SK-N-SH treated with all-trans-retinoic acid at 6 μM for 48 hours (cell line): ENCODE measurements at regions not wholly inside any gene's neighbourhood (a gene's known extent, or its start where the extent isn't known, plus 50 kb on each side); places are given as distances from the start of the nearest gene placed in this dataset.

Experiments
- ATAC-seq: fragments of 200-7000 bp; cut with Tn5 transposase; 3 replicates; pipeline ENCODE4 v1.9.1; 2020; ENCODE audit warnings: mild to moderate bottlenecking, moderate library complexity
- ARNTL ChIP-seq: fragments of 450-650 bp; formaldehyde crosslinking; IDR thresholded peaks from 2 replicates; pipeline ENCODE4 v1.5.0; 2020; ENCODE audit warnings: low read depth, mild to moderate bottlenecking, moderate library complexity, borderline replicate concordance
- BACH2 ChIP-seq: fragments of 250-450 bp; sonication (Bioruptor Pico); IDR thresholded peaks from 2 replicates; pipeline ENCODE4 v1.9.0; 2021; ENCODE audit warnings: mild to moderate bottlenecking, borderline replicate concordance
- CSDC2 ChIP-seq: fragments of 250-450 bp; sonication (Bioruptor Pico); IDR thresholded peaks from 2 replicates; pipeline ENCODE4 v1.5.0; 2020; ENCODE audit warnings: mild to moderate bottlenecking, moderate library complexity
- ESRRG ChIP-seq: fragments of 250-450 bp; sonication (Bioruptor Pico); IDR thresholded peaks from 2 replicates; pipeline ENCODE4 v1.6.1; 2021; ENCODE audit warnings: mild to moderate bottlenecking
- ISL1 ChIP-seq: fragments of 250-450 bp; sonication (Bioruptor Pico); IDR thresholded peaks from 2 replicates; pipeline ENCODE4 v2.1.2; 2022; ENCODE audit warnings: mild to moderate bottlenecking, moderate library complexity
- OSR1 ChIP-seq: fragments of 250-450 bp; sonication (Bioruptor Pico); IDR thresholded peaks from 2 replicates; pipeline ENCODE4 v1.8.0; 2022; ENCODE audit warnings: moderate library complexity, mild to moderate bottlenecking, inconsistent platforms
- PPARA ChIP-seq: fragments of 250-450 bp; sonication (Bioruptor Pico); IDR thresholded peaks from 2 replicates; pipeline ENCODE4 v1.5.0; 2020; ENCODE audit warnings: mild to moderate bottlenecking, borderline replicate concordance
- RARB ChIP-seq: fragments of 250-450 bp; sonication (Bioruptor Pico); IDR thresholded peaks from 2 replicates; pipeline ENCODE4 v1.8.0; 2021; ENCODE audit warnings: mild to moderate bottlenecking, moderate library complexity
- SNAI2 ChIP-seq: fragments of 250-450 bp; sonication (Bioruptor Pico); IDR thresholded peaks from 2 replicates; pipeline ENCODE4 v1.5.0; 2020; ENCODE audit warnings: mild to moderate bottlenecking, moderate library complexity
- TCF4 ChIP-seq: fragments of 250-450 bp; sonication (Bioruptor Pico); IDR thresholded peaks from 2 replicates; pipeline ENCODE4 v1.8.0; 2021; ENCODE audit warnings: mild to moderate bottlenecking, moderate library complexity, borderline replicate concordance
- TOX ChIP-seq: fragments of 250-450 bp; sonication (Bioruptor Pico); IDR thresholded peaks from 2 replicates; pipeline ENCODE4 v1.8.0; 2021; ENCODE audit warnings: mild to moderate bottlenecking, moderate library complexity, borderline replicate concordance
- ZC3H10 ChIP-seq: fragments of 250-450 bp; sonication (Bioruptor Pico); IDR thresholded peaks from 2 replicates; pipeline ENCODE4 v1.5.1; 2021; ENCODE audit warnings: mild to moderate bottlenecking, moderate library complexity
- ZFP3 ChIP-seq: fragments of 250-450 bp; sonication (Bioruptor Pico); IDR thresholded peaks from 2 replicates; pipeline ENCODE4 v1.5.0; 2020; ENCODE audit warnings: mild to moderate bottlenecking, moderate library complexity
- ZFP30 ChIP-seq: fragments of 450-650 bp; formaldehyde crosslinking; IDR thresholded peaks from 2 replicates; pipeline ENCODE4 v1.5.0; 2022; ENCODE audit warnings: mild to moderate bottlenecking, moderate library complexity
- ZNF565 ChIP-seq: fragments of 450-650 bp; formaldehyde crosslinking; conservative IDR thresholded peaks from 2 replicates; pipeline ENCODE4 v1.5.0; 2020; ENCODE audit warnings: low read depth, mild to moderate bottlenecking, moderate library complexity
- TF ChIP-seq, protein P1 (sequence below): fragments of 250-450 bp; sonication (Bioruptor Pico); IDR thresholded peaks from 2 replicates; pipeline ENCODE4 v1.8.0; 2020; ENCODE audit warnings: mild to moderate bottlenecking, moderate library complexity, borderline replicate concordance
- TF ChIP-seq, protein P2 (sequence below): fragments of 250-450 bp; sonication (Bioruptor Pico); IDR thresholded peaks from 2 replicates; pipeline ENCODE4 v1.8.0; 2021; ENCODE audit warnings: low read depth, mild to moderate bottlenecking, moderate library complexity, borderline replicate concordance
- TF ChIP-seq, protein P3 (sequence below): fragments of 250-450 bp; sonication (Bioruptor Pico); IDR thresholded peaks from 2 replicates; pipeline ENCODE4 v1.5.1; 2021; ENCODE audit warnings: mild to moderate bottlenecking, moderate library complexity
- TF ChIP-seq, protein P4 (sequence below): fragments of 250-450 bp; sonication (Bioruptor Pico); IDR thresholded peaks from 2 replicates; pipeline ENCODE4 v1.5.1; 2020; ENCODE audit warnings: low read depth, mild to moderate bottlenecking, moderate library complexity
- TF ChIP-seq, protein P5 (sequence below): fragments of 250-450 bp; sonication (Bioruptor Pico); IDR thresholded peaks from 2 replicates; pipeline ENCODE4 v1.5.0; 2020; ENCODE audit warnings: mild to moderate bottlenecking, moderate library complexity

DNA sequence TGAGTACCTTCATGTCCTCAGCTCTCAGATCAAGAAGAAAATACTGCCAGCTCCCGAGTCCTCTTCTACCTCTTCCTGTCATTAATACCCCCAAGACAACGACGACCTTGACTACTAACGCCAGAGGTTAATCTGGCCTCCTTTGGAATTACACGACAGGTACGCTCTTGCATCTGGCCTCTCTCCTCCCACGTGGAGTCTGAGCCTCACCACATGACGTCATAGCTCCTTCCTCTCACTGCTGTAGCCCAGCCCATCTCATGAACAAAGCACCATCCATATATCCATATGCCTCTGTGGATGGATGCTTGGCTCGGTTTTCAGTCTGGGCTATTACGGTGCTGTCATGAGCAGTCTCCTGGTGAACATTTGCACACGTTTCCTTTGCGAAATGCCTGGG is 110.2 kb upstream of the TNRC6C start (continued):
- TF ChIP-seq, protein P1, sequence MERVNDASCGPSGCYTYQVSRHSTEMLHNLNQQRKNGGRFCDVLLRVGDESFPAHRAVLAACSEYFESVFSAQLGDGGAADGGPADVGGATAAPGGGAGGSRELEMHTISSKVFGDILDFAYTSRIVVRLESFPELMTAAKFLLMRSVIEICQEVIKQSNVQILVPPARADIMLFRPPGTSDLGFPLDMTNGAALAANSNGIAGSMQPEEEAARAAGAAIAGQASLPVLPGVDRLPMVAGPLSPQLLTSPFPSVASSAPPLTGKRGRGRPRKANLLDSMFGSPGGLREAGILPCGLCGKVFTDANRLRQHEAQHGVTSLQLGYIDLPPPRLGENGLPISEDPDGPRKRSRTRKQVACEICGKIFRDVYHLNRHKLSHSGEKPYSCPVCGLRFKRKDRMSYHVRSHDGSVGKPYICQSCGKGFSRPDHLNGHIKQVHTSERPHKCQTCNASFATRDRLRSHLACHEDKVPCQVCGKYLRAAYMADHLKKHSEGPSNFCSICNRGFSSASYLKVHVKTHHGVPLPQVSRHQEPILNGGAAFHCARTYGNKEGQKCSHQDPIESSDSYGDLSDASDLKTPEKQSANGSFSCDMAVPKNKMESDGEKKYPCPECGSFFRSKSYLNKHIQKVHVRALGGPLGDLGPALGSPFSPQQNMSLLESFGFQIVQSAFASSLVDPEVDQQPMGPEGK (CRISPR knock-in tag) = no peak

DNA sequence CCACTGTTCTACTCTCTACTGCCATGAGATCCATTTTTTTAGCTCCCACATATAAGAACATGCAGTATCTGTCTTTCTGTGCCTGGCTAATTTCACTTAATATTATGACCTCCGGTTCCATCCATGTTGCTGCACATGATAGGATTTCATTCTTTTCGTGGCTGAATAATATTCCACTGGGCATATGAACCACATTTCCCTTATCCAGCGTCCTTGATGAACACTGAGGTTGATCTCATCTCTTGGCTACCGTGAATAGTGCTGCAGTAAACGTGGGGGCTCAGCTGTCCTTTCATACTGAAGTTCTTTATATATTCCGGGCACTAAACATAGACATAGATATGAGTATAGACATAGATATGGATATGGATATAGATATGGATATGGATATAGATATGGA is 109.3 kb upstream of the TNRC6C start:
- TF ChIP-seq ZFP3 (CRISPR knock-in tag) (no peak), ESRRG (CRISPR knock-in tag) (no peak), ZC3H10 (CRISPR knock-in tag) (no peak), ZNF565 (CRISPR knock-in tag) (no peak)
- TF ChIP-seq, protein P2, sequence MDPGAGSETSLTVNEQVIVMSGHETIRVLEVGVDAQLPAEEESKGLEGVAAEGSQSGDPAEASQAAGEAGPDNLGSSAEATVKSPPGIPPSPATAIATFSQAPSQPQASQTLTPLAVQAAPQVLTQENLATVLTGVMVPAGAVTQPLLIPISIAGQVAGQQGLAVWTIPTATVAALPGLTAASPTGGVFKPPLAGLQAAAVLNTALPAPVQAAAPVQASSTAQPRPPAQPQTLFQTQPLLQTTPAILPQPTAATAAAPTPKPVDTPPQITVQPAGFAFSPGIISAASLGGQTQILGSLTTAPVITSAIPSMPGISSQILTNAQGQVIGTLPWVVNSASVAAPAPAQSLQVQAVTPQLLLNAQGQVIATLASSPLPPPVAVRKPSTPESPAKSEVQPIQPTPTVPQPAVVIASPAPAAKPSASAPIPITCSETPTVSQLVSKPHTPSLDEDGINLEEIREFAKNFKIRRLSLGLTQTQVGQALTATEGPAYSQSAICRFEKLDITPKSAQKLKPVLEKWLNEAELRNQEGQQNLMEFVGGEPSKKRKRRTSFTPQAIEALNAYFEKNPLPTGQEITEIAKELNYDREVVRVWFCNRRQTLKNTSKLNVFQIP (CRISPR knock-in tag) = no peak
- TF ChIP-seq, all 23 proteins: peak for 0
- ATAC-seq = no peak

DNA sequence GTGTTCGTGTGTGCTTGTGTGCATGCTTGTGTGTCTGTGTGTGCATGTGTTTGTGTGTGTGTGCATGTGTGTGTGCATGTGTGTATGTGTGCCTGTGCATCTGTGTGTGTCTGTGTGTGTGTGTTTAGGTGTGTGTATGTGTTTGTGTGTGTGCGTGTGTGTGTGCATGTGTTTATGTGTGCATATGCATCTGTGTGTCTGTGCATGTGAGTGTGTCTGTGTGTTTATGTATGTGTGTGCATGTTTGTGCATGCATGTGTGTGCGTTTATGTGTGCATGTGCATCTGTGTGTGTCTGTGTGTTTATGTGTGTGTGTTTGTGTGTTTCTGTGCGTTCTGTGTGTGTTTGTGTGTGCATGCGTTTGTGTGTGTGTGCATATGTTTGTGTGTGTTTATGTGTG is 106.6 kb upstream of the TNRC6C start:
- TF ChIP-seq TOX (CRISPR knock-in tag) (no peak), SNAI2 (no peak), ZNF565 (CRISPR knock-in tag) (no peak)
- TF ChIP-seq, protein P3, sequence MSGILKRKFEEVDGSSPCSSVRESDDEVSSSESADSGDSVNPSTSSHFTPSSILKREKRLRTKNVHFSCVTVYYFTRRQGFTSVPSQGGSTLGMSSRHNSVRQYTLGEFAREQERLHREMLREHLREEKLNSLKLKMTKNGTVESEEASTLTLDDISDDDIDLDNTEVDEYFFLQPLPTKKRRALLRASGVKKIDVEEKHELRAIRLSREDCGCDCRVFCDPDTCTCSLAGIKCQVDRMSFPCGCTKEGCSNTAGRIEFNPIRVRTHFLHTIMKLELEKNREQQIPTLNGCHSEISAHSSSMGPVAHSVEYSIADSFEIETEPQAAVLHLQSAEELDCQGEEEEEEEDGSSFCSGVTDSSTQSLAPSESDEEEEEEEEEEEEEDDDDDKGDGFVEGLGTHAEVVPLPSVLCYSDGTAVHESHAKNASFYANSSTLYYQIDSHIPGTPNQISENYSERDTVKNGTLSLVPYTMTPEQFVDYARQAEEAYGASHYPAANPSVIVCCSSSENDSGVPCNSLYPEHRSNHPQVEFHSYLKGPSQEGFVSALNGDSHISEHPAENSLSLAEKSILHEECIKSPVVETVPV (CRISPR knock-in tag) = no peak
- no peak for ATAC-seq

DNA sequence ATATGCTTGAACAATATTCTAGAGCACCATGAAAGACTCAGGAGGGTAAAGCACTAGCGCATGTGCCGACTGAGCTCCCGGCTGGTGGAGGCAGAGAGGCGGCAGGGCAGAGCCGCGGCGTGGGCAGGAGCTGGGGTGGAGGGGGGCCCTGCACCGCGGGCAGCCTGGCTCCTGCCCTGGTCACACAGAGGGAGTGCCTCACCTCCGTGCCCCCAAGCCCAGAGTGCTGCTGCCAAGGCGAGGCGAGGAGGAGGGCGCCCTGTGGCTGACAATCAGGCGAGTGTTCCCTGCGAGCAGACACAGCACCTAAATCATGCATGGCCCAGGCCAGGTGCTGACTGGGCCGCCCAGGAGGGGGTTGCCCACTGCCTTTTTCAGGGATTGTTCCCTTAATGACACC is 105.8 kb upstream of the TNRC6C start:
- TF ChIP-seq OSR1 (CRISPR knock-in tag) (no peak), ZFP30 (no peak), RARB (no peak), ARNTL (CRISPR knock-in tag) (no peak), ESRRG (CRISPR knock-in tag) (no peak), ISL1 (no peak), CSDC2 (CRISPR knock-in tag) (no peak), TCF4 (no peak), ZFP3 (CRISPR knock-in tag) (no peak), BACH2 (CRISPR knock-in tag) (no peak), ZC3H10 (CRISPR knock-in tag) (no peak), ZNF565 (CRISPR knock-in tag) (no peak), PPARA (CRISPR knock-in tag) (no peak)
- TF ChIP-seq, protein P3 (CRISPR knock-in tag) = no peak
- TF ChIP-seq, protein P1 (CRISPR knock-in tag) = no peak
- TF ChIP-seq, protein P4, sequence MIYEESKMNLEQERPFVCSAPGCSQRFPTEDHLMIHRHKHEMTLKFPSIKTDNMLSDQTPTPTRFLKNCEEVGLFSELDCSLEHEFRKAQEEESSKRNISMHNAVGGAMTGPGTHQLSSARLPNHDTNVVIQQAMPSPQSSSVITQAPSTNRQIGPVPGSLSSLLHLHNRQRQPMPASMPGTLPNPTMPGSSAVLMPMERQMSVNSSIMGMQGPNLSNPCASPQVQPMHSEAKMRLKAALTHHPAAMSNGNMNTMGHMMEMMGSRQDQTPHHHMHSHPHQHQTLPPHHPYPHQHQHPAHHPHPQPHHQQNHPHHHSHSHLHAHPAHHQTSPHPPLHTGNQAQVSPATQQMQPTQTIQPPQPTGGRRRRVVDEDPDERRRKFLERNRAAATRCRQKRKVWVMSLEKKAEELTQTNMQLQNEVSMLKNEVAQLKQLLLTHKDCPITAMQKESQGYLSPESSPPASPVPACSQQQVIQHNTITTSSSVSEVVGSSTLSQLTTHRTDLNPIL (CRISPR knock-in tag) = no peak
- TF ChIP-seq, protein P2 (CRISPR knock-in tag) = no peak
- TF ChIP-seq, protein P5, sequence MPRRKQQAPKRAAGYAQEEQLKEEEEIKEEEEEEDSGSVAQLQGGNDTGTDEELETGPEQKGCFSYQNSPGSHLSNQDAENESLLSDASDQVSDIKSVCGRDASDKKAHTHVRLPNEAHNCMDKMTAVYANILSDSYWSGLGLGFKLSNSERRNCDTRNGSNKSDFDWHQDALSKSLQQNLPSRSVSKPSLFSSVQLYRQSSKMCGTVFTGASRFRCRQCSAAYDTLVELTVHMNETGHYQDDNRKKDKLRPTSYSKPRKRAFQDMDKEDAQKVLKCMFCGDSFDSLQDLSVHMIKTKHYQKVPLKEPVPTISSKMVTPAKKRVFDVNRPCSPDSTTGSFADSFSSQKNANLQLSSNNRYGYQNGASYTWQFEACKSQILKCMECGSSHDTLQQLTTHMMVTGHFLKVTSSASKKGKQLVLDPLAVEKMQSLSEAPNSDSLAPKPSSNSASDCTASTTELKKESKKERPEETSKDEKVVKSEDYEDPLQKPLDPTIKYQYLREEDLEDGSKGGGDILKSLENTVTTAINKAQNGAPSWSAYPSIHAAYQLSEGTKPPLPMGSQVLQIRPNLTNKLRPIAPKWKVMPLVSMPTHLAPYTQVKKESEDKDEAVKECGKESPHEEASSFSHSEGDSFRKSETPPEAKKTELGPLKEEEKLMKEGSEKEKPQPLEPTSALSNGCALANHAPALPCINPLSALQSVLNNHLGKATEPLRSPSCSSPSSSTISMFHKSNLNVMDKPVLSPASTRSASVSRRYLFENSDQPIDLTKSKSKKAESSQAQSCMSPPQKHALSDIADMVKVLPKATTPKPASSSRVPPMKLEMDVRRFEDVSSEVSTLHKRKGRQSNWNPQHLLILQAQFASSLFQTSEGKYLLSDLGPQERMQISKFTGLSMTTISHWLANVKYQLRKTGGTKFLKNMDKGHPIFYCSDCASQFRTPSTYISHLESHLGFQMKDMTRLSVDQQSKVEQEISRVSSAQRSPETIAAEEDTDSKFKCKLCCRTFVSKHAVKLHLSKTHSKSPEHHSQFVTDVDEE = no peak
- no peak for ATAC-seq
